Prostate gland (tissue), 2 donors: ENCODE measurements at regions not wholly inside any gene's neighbourhood (a gene's known extent, or its start where the extent isn't known, plus 50 kb on each side); places are given as distances from the start of the nearest gene placed in this dataset.

ENCODE experiments used
- DNase-seq: peaks from one replicate; pipeline ENCODE4 v3.0.0-alpha.2; 2019; ENCODE audit warnings: low spot score
- H3K27ac ChIP-seq, 2 donors: fragments of 200-600 bp; sonication (generic); 2 replicates each; pipeline ENCODE4 v1.5.1; 2017 to 2019
- H3K27me3 ChIP-seq: fragments of 200-600 bp; sonication (generic); replicated peaks from 2 replicates; pipeline ENCODE4 v1.5.1; 2019; ENCODE audit not compliant: insufficient read depth
- H3K36me3 ChIP-seq, 2 donors: fragments of 200-600 bp; sonication (generic); 1 replicate in 1 of 2; 2 replicates in 1 of 2; pipeline versions ENCODE4 v1.5.1 to v1.8.1; 2017 to 2019
- H3K4me1 ChIP-seq: fragments of 200-600 bp; sonication (generic); replicated peaks from 2 replicates; pipeline ENCODE4 v1.5.1; 2019
- H3K4me3 ChIP-seq, 2 donors: fragments of 200-600 bp; sonication (generic); 2 replicates each; pipeline ENCODE4 v1.5.1; 2017 to 2019
- H3K9me3 ChIP-seq: fragments of 200-600 bp; sonication (generic); 2 replicates; pipeline ENCODE4 v1.5.1; 2017
- CTCF ChIP-seq, 4 experiments: fragments of 200-600 bp in 2 of 4; fragments of 450-650 bp in 2 of 4; sonication (generic) in 2 of 4; IDR thresholded peaks; 1 replicate in 3 of 4; 2 replicates in 1 of 4; pipeline ENCODE4 v1.5.1; 2016 to 2019; ENCODE audit warnings: antibody characterized with exemption in 4 of 4, mild to moderate bottlenecking in 2 of 4, moderate library complexity in 2 of 4
- POLR2A ChIP-seq: fragments of 450-650 bp; IDR thresholded peaks from one replicate; pipeline ENCODE4 v1.6.1; 2016; ENCODE audit warnings: antibody characterized with exemption, mild to moderate bottlenecking
- POLR2AphosphoS5 ChIP-seq: sonication (generic); formaldehyde crosslinking; IDR thresholded peaks from one replicate; pipeline ENCODE4 v1.6.1; 2017; ENCODE audit warnings: antibody characterized with exemption
- WGBS: methylation state at CpG from one replicate; pipeline ENCODE4 v1.1.5; 2018; 5-methylcytosine and 5-hydroxymethylcytosine counted together
- intact Hi-C: fragments of 100-400 bp; cut with DNase I; formaldehyde crosslinking; loops from one replicate; pipeline ENCODE4 v1.14.2; 2022

GRCh38 chr1:198908995-198909394 is 270.2 kb downstream of the PTPRC start:
- Histone ChIP-seq H3K27me3 (no peaks in the 10 kb centered on the region), H3K9me3 (no peaks in the 10 kb centered on the region), H3K27ac (no peak overlapping the region), H3K36me3 (no peaks in the 10 kb centered on the region), H3K4me3 (no peak overlapping the region), H3K4me1 (no peaks in the 10 kb centered on the region)
- DNase-seq: no peak
- TF ChIP-seq CTCF (IDR thresholded peaks at IDR 0.05) (no peak), POLR2A (no peak), POLR2AphosphoS5 (no peak)
- intact Hi-C loops: no loop called here
- WGBS: 85% methylated on average over 3 of the region's 3 CpGs

GRCh38 chr1:198909973-198910372 is 271.1 kb downstream of the PTPRC start:
- Histone ChIP-seq H3K36me3 (no peaks in the 10 kb centered on the region), H3K9me3 (no peaks in the 10 kb centered on the region), H3K27ac (no peak overlapping the region), H3K4me3 (no peak overlapping the region), H3K4me1 (no peaks in the 10 kb centered on the region), H3K27me3 (no peaks in the 10 kb centered on the region)
- DNase-seq: no peak
- intact Hi-C loops: no loop called here
- TF ChIP-seq POLR2AphosphoS5: no peak
- no peak for TF ChIP-seq POLR2A
- TF ChIP-seq CTCF (IDR thresholded peaks at IDR 0.05): no peak
- 70% methylated on average over 2 of the region's 2 CpGs for WGBS

- DNase-seq: no peak
- H3K27ac ChIP-seq: no peak overlapping the region
- TF ChIP-seq POLR2AphosphoS5 (no peak), POLR2A (no peak), CTCF (IDR thresholded peaks at IDR 0.05) (no peak)
- H3K4me1 ChIP-seq: no peaks in the 10 kb centered on the region
- no peaks in the 10 kb centered on the region for H3K27me3 ChIP-seq
- intact Hi-C loops: no loop called here
- H3K4me3 ChIP-seq: no peak overlapping the region
- 90% methylated on average over 2 of the region's 2 CpGs for WGBS
- no peaks in the 10 kb centered on the region for H3K36me3 ChIP-seq
- no peaks in the 10 kb centered on the region for H3K9me3 ChIP-seq
These were observed 272.0 kb downstream of the PTPRC start for GRCh38 chr1:198910816-198911215.

GRCh38 chr1:198912046-198912445 is 273.2 kb downstream of the PTPRC start:
- no peak overlapping the region for H3K4me3 ChIP-seq
- H3K36me3 ChIP-seq: no peaks in the 10 kb centered on the region
- intact Hi-C loops: no loop called here
- no peaks in the 10 kb centered on the region for H3K9me3 ChIP-seq
- TF ChIP-seq POLR2AphosphoS5 (no peak), POLR2A (no peak), CTCF (IDR thresholded peaks at IDR 0.05) (no peak)
- no peak overlapping the region for H3K27ac ChIP-seq
- H3K27me3 ChIP-seq: no peaks in the 10 kb centered on the region
- 89% methylated on average over 1 of the region's 1 CpG for WGBS
- no peak for DNase-seq
- H3K4me1 ChIP-seq: no peaks in the 10 kb centered on the region

GRCh38 chr1:198913667-198914066 is 274.8 kb downstream of the PTPRC start:
- H3K27me3 ChIP-seq: no peaks in the 10 kb centered on the region
- TF ChIP-seq CTCF (IDR thresholded peaks at IDR 0.05): no peak
- no peak for TF ChIP-seq POLR2AphosphoS5
- TF ChIP-seq POLR2A: no peak
- no peaks in the 10 kb centered on the region for H3K4me1 ChIP-seq
- H3K4me3 ChIP-seq: no peak overlapping the region
- intact Hi-C loops: no loop called here
- H3K27ac ChIP-seq: no peak overlapping the region
- 81% methylated on average over 4 of the region's 4 CpGs for WGBS
- no peaks in the 10 kb centered on the region for H3K9me3 ChIP-seq
- H3K36me3 ChIP-seq: no peaks in the 10 kb centered on the region
- no peak for DNase-seq
